ENCODE measurements at regions not wholly inside any gene's neighbourhood (a gene's known extent, or its start where the extent isn't known, plus 50 kb on each side); places are given as distances from the start of the nearest gene placed in this dataset.

DNA sequence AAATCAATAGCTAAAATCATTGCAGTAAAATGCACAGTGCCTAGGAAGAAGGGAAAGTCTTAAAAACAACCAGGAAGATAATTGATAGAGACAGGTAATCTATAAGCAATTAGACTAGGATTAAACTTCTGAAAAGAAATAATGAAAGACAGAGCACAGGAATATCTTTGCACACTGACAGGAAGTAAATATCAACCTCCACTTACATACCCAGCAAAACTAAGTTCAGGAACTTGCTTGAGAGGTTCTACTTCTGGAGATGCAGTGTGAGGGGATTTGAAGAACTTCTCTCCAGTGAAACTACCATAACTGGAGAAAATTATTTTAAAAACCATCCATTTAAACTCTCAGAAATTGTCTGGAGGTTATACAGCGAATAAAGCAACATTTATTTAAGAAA is 104.1 kb downstream of the EHF start:
- TF ChIP-seq CTCF (IDR thresholded peaks at IDR 0.05; ENCODE audit: low read depth, low read length) = no peak
- TF ChIP-seq POLR2A (IDR thresholded peaks at IDR 0.05; ENCODE audit: extremely low read depth, insufficient read length) = no peak
- no peak for TF ChIP-seq MAX (IDR thresholded peaks at IDR 0.05; ENCODE audit: low read depth, low read length)
- TF ChIP-seq MYC (IDR thresholded peaks at IDR 0.05; ENCODE audit: low read depth, low read length) = no peak
